GM23338 (cell line): ENCODE measurements at regions not wholly inside any gene's neighbourhood (a gene's known extent, or its start where the extent isn't known, plus 50 kb on each side); places are given as distances from the start of the nearest gene placed in this dataset.

Experiments used
- ATAC-seq: fragments of 200-7000 bp; cut with Tn5 transposase; 3 replicates; pipeline ENCODE4 v1.9.1; 2020
- DNase-seq: peaks from one replicate; pipeline ENCODE4 v3.0.0-alpha.2; 2015; ENCODE audit warnings: low spot score
- H2AFZ ChIP-seq: fragments of 200-600 bp; sonication (generic); 2 replicates; pipeline ENCODE4 v1.8.0; 2016; ENCODE audit warnings: antibody characterized with exemption, mild to moderate bottlenecking, moderate library complexity
- H3F3A ChIP-seq: fragments of 200-600 bp; sonication (generic); replicated peaks from 2 replicates; pipeline ENCODE4 v1.8.0; 2017; ENCODE audit warnings: antibody characterized with exemption, mixed run types, low read depth
- H3K27ac ChIP-seq: fragments of 200-600 bp; sonication (generic); 2 replicates; pipeline ENCODE4 v1.6.1; 2016; ENCODE audit warnings: low read depth
- H3K27me3 ChIP-seq: fragments of 200-600 bp; sonication (generic); 2 replicates; pipeline ENCODE4 v1.8.0; 2016; ENCODE audit warnings: mild to moderate bottlenecking, mixed run types, moderate library complexity; ENCODE audit not compliant: insufficient read depth
- H3K36me3 ChIP-seq: fragments of 200-600 bp; sonication (generic); 2 replicates; pipeline ENCODE4 v1.8.0; 2016; ENCODE audit warnings: mild to moderate bottlenecking; ENCODE audit not compliant: insufficient read depth
- H3K4me1 ChIP-seq: fragments of 200-600 bp; sonication (generic); 2 replicates; pipeline ENCODE4 v1.8.0; 2016; ENCODE audit warnings: mild to moderate bottlenecking, moderate library complexity; ENCODE audit not compliant: insufficient read depth
- H3K4me2 ChIP-seq: fragments of 200-600 bp; sonication (generic); 2 replicates; pipeline ENCODE4 v1.7.1; 2017; ENCODE audit warnings: mixed run types
- H3K4me3 ChIP-seq: fragments of 200-600 bp; sonication (generic); 2 replicates; pipeline ENCODE4 v1.6.1; 2016; ENCODE audit warnings: mixed run types
- H3K79me2 ChIP-seq: fragments of 200-600 bp; sonication (generic); replicated peaks from 2 replicates; pipeline ENCODE4 v1.8.0; 2017; ENCODE audit warnings: mild to moderate bottlenecking; ENCODE audit not compliant: insufficient read depth
- H3K9me2 ChIP-seq: fragments of 200-600 bp; sonication (generic); 2 replicates; pipeline ENCODE4 v1.8.0; 2017; ENCODE audit not compliant: insufficient read depth
- H4K20me1 ChIP-seq: fragments of 200-600 bp; sonication (generic); replicated peaks from 2 replicates; pipeline ENCODE4 v1.8.0; 2017; ENCODE audit warnings: mild to moderate bottlenecking; ENCODE audit not compliant: insufficient read depth
- H3K27ac Mint-ChIP-seq: 2 replicates; pipeline ENCODE4 v1.8.0; 2020; ENCODE audit warnings: inconsistent platforms, mild to moderate bottlenecking, moderate library complexity, mixed read lengths
- H3K27me3 Mint-ChIP-seq: 3 replicates; pipeline ENCODE4 v1.8.0; 2022; ENCODE audit warnings: low read depth, mild to moderate bottlenecking, moderate library complexity, mixed read lengths, inconsistent platforms; ENCODE audit not compliant: insufficient read depth, poor library complexity
- H3K36me3 Mint-ChIP-seq: 3 replicates; pipeline ENCODE4 v1.8.0; 2021; ENCODE audit warnings: low read depth, mild to moderate bottlenecking, inconsistent platforms, moderate library complexity, mixed read lengths
- H3K4me1 Mint-ChIP-seq: 3 replicates; pipeline ENCODE4 v1.8.0; 2020; ENCODE audit warnings: mild to moderate bottlenecking, inconsistent platforms, mixed read lengths
- H3K4me3 Mint-ChIP-seq: 3 replicates; pipeline ENCODE4 v1.8.0; 2021; ENCODE audit warnings: moderate library complexity, mild to moderate bottlenecking, inconsistent platforms, mixed read lengths
- H3K9me3 Mint-ChIP-seq: 3 replicates; pipeline ENCODE4 v1.8.0; 2020; ENCODE audit warnings: moderate library complexity, mild to moderate bottlenecking, inconsistent platforms, mixed read lengths
- CREB1 ChIP-seq: fragments of 250-450 bp; sonication (Bioruptor Pico); IDR thresholded peaks from 2 replicates; pipeline ENCODE4 v1.5.0; 2020; ENCODE audit warnings: low read depth, mild to moderate bottlenecking, moderate library complexity
- CTCF ChIP-seq, 2 experiments: fragments of 200-600 bp in 1 of 2; sonication (generic) in 1 of 2; conservative IDR thresholded peaks; 2 replicates each; pipeline versions ENCODE4 v1.5.1 to v1.6.1; 2016 to 2017; ENCODE audit warnings: antibody characterized with exemption in 2 of 2, low read depth in 2 of 2, mild to moderate bottlenecking in 2 of 2, moderate library complexity in 1 of 2
- EZH2 ChIP-seq: fragments of 200-600 bp; sonication (generic); IDR thresholded peaks from one replicate; pipeline ENCODE4 v1.8.0; 2017; ENCODE audit warnings: antibody characterized with exemption, mild to moderate bottlenecking, low read depth; ENCODE audit not compliant: unreplicated experiment
- EZH2phosphoT487 ChIP-seq: fragments of 200-600 bp; sonication (generic); IDR thresholded peaks from one replicate; pipeline ENCODE4 v1.8.1; 2018; ENCODE audit warnings: antibody characterized with exemption; ENCODE audit not compliant: unreplicated experiment
- JUNB ChIP-seq: IDR thresholded peaks from one replicate; pipeline ENCODE4 v1.6.1; 2016; ENCODE audit warnings: antibody characterized with exemption; ENCODE audit not compliant: unreplicated experiment
- NANOG ChIP-seq: IDR thresholded peaks from 2 replicates; pipeline ENCODE4 v1.6.1; 2016; ENCODE audit warnings: antibody characterized with exemption, borderline replicate concordance
- POLR2AphosphoS5 ChIP-seq: IDR thresholded peaks from 2 replicates; pipeline ENCODE4 v1.6.1; 2016; ENCODE audit warnings: antibody characterized with exemption, low read depth
- REST ChIP-seq: IDR thresholded peaks from one replicate; pipeline ENCODE4 v1.6.1; 2018; ENCODE audit warnings: antibody characterized with exemption; ENCODE audit not compliant: unreplicated experiment
- STAT1 ChIP-seq: IDR thresholded peaks from one replicate; pipeline ENCODE4 v1.6.1; 2016; ENCODE audit warnings: antibody characterized with exemption; ENCODE audit not compliant: unreplicated experiment
- ZNF114 ChIP-seq: fragments of 250-450 bp; sonication (Bioruptor Pico); IDR thresholded peaks from 2 replicates; pipeline ENCODE4 v1.5.0; 2020; ENCODE audit warnings: mild to moderate bottlenecking, moderate library complexity
- ZNF331 ChIP-seq: fragments of 250-450 bp; sonication (Bioruptor Pico); IDR thresholded peaks from 2 replicates; pipeline ENCODE4 v1.5.0; 2020; ENCODE audit warnings: low read depth, mild to moderate bottlenecking, moderate library complexity
- ZNF462 ChIP-seq: fragments of 250-450 bp; sonication (Bioruptor Pico); IDR thresholded peaks from 2 replicates; pipeline ENCODE4 v1.5.0; 2020; ENCODE audit warnings: mild to moderate bottlenecking, moderate library complexity
- TF ChIP-seq, protein P1 (sequence below): IDR thresholded peaks from 2 replicates; pipeline ENCODE4 v1.6.1; 2016; ENCODE audit warnings: antibody characterized with exemption

DNA sequence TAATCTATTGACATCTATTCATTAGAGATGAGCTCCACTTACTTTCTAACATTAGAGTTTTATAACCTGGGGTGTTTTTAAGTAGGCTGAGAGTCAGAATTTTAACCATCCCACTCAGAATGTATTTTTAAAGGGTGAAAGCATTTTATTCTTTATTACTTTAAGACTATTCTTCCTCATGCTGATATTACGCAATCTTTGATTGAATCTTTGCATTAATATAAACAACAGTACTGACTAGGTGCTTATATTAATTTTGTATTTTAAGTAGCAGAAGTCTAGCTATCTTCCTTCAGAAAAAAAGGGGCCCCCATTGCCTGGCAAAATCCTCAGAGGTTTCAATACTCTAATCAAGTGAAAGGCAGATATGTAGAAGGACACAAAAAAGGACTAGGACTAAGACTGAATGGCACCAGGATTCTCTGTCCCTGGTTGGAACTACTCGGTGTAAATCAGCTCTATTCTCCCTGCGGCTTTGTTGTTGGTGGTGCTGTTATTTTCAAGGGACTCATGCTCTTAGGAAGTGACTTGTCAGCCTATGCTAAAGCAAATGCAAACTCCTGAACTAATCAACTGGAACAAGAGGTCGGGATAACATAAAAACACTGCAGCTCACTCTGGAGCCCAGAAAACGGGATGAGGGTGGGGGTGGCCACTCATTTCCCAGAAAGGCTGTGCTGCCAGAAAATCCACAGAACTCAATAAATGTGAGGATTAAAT lies 1324.4 kb downstream of the GRIK2 start:
- no peaks in the 10 kb centered on the region for H3F3A ChIP-seq
- Mint-ChIP-seq H3K4me1 (peaks cover 5% of the 10 kb centered on the region; the same call in 2 of the 3 replicates), H3K9me3 (0 out of 3 replicates have a peak, but pooled peaks cover 2% of the 10 kb centered on the region), H3K36me3 (no peaks in the 10 kb centered on the region), H3K27me3 (no peaks in the 10 kb centered on the region), H3K27ac (0 out of 2 replicates have a peak overlapping the region, but pooled peaks have one; percentile 1), H3K4me3 (no peak overlapping the region)
- ATAC-seq: peak; percentile 69
- no peak overlapping the region for H3K27ac ChIP-seq
- H3K9me2 ChIP-seq: no peaks in the 10 kb centered on the region
- TF ChIP-seq NANOG (no peak), CTCF (conservative IDR thresholded peaks at IDR 0.05; ENCODE audit: low read depth in 2 of 2) (no peak), ZNF114 (CRISPR knock-in tag) (no peak), EZH2 (no peak), CREB1 (CRISPR knock-in tag) (no peak), EZH2phosphoT487 (no peak), REST (no peak), ZNF462 (CRISPR knock-in tag) (no peak), JUNB (no peak), ZNF331 (CRISPR knock-in tag) (no peak), STAT1 (no peak), POLR2AphosphoS5 (no peak)
- TF ChIP-seq, protein P1, sequence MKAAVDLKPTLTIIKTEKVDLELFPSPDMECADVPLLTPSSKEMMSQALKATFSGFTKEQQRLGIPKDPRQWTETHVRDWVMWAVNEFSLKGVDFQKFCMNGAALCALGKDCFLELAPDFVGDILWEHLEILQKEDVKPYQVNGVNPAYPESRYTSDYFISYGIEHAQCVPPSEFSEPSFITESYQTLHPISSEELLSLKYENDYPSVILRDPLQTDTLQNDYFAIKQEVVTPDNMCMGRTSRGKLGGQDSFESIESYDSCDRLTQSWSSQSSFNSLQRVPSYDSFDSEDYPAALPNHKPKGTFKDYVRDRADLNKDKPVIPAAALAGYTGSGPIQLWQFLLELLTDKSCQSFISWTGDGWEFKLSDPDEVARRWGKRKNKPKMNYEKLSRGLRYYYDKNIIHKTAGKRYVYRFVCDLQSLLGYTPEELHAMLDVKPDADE: no peak
- H3K36me3 ChIP-seq: no peaks in the 10 kb centered on the region
- no peaks in the 10 kb centered on the region for H3K79me2 ChIP-seq
- peak; percentile 18 for DNase-seq
- H2AFZ ChIP-seq: peak overlapping the region; percentile 11; the same call in 1 of the 2 replicates
- no peak overlapping the region for H3K4me2 ChIP-seq
- peaks cover 12% of the 10 kb centered on the region; the same call in 1 of the 2 replicates for H3K4me1 ChIP-seq
- H3K4me3 ChIP-seq: no peak overlapping the region
- H4K20me1 ChIP-seq: no peaks in the 10 kb centered on the region
- H3K27me3 ChIP-seq: no peaks in the 10 kb centered on the region
